ENCODE measurements at regions not wholly inside any gene's neighbourhood (a gene's known extent, or its start where the extent isn't known, plus 50 kb on each side); places are given as distances from the start of the nearest gene placed in this dataset.

DNA sequence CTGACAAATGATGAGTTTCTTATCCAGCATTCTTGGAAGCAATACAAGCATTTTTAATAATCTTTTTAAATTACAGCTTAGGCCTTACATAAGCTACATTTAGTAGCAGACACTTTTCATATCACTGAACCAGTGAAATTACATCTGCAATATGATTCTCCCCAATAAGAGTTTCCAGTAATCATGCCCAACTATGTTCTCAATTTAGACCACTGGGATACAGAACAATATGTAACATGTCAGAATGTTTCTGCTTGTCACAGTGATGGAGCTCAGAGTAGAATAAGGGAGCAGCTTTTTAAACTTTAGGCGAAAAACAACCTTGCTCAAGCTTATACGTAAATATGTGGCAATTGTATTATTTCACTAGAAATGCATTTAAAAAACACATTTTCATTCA, 1132.2 kb downstream of the FAT4 start:
- ATAC-seq (no peak), FAIRE-seq (no peak), DNase-seq (ENCODE audit: low read depth, low spot score) (no peak)
- Histone ChIP-seq H3K4me1 (ENCODE audit: control insufficient read depth, insufficient read depth, low read length) (no peaks in the 10 kb centered on the region), H4K20me1 (ENCODE audit: control insufficient read depth, insufficient read depth) (no peaks in the 10 kb centered on the region), H3K4me2 (ENCODE audit: control insufficient read depth, insufficient read depth) (no peak overlapping the region), H3K27me3 (replicated peaks in 1 of 2; ENCODE audit: control insufficient read depth in 2 of 2, insufficient read depth in 2 of 2, low read length in 1 of 2) (no peaks in the 10 kb centered on the region), H3K9ac (ENCODE audit: control insufficient read depth, insufficient read depth, low read length) (no peak overlapping the region), H2AFZ (ENCODE audit: control insufficient read depth, low read depth, low read length) (no peak overlapping the region), H3K27ac (ENCODE audit: control insufficient read depth, insufficient read depth) (no peak overlapping the region), H3K4me3 (no peak overlapping the region), H3K36me3 (ENCODE audit: control insufficient read depth in 2 of 2, insufficient read depth in 2 of 2, low read length in 1 of 2) (no peaks in the 10 kb centered on the region), H3K9me3 (replicated peaks; ENCODE audit: control insufficient read depth, insufficient read depth, low read length) (no peaks in the 10 kb centered on the region), H3K79me2 (ENCODE audit: control insufficient read depth, insufficient read depth, low read length) (no peaks in the 10 kb centered on the region)
- ChIA-PET SMC1A (ENCODE audit: uncharacterized antibody, unreplicated experiment) (no interaction called here), CTCF (no interaction called here), RAD21 (ENCODE audit: unreplicated experiment) (no interaction called here), POLR2A (interaction anchor here (0.7 kb wide), 1 partner anchor 55 kb away, joined by 4 read pairs; no protein-coding TSS in a partner anchor)
- in situ Hi-C loops (cut with MboI) (no loop called here), intact Hi-C loops (cut with micrococcal nuclease; ENCODE audit: unreplicated experiment) (no loop called here)
- WGBS (ENCODE audit: insufficient coverage, insufficient replicate concordance, low lambda C conversion rate, missing lambda C conversion rate) = 45% methylated on average over 2 of the region's 2 CpGs
- no TSS peak for BruUV-seq (replicated peaks)
- TF ChIP-seq, protein P1, sequence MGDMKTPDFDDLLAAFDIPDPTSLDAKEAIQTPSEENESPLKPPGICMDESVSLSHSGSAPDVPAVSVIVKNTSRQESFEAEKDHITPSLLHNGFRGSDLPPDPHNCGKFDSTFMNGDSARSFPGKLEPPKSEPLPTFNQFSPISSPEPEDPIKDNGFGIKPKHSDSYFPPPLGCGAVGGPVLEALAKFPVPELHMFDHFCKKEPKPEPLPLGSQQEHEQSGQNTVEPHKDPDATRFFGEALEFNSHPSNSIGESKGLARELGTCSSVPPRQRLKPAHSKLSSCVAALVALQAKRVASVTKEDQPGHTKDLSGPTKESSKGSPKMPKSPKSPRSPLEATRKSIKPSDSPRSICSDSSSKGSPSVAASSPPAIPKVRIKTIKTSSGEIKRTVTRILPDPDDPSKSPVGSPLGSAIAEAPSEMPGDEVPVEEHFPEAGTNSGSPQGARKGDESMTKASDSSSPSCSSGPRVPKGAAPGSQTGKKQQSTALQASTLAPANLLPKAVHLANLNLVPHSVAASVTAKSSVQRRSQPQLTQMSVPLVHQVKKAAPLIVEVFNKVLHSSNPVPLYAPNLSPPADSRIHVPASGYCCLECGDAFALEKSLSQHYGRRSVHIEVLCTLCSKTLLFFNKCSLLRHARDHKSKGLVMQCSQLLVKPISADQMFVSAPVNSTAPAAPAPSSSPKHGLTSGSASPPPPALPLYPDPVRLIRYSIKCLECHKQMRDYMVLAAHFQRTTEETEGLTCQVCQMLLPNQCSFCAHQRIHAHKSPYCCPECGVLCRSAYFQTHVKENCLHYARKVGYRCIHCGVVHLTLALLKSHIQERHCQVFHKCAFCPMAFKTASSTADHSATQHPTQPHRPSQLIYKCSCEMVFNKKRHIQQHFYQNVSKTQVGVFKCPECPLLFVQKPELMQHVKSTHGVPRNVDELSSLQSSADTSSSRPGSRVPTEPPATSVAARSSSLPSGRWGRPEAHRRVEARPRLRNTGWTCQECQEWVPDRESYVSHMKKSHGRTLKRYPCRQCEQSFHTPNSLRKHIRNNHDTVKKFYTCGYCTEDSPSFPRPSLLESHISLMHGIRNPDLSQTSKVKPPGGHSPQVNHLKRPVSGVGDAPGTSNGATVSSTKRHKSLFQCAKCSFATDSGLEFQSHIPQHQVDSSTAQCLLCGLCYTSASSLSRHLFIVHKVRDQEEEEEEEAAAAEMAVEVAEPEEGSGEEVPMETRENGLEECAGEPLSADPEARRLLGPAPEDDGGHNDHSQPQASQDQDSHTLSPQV (IDR thresholded peaks at IDR 0.05) = no peak
- TF ChIP-seq MTA3 (IDR thresholded peaks at IDR 0.05; ENCODE audit: borderline replicate concordance, low read length) (no peak), SMC3 (IDR thresholded peaks at IDR 0.05; ENCODE audit: borderline replicate concordance, low read length) (no peak), KDM1A (IDR thresholded peaks at IDR 0.05; ENCODE audit: borderline replicate concordance) (no peak)
- TF ChIP-seq, protein P2, sequence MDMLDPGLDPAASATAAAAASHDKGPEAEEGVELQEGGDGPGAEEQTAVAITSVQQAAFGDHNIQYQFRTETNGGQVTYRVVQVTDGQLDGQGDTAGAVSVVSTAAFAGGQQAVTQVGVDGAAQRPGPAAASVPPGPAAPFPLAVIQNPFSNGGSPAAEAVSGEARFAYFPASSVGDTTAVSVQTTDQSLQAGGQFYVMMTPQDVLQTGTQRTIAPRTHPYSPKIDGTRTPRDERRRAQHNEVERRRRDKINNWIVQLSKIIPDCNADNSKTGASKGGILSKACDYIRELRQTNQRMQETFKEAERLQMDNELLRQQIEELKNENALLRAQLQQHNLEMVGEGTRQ (IDR thresholded peaks at IDR 0.05; ENCODE audit: borderline replicate concordance, low read depth, low read length) = no peak
- TF ChIP-seq, protein P3, sequence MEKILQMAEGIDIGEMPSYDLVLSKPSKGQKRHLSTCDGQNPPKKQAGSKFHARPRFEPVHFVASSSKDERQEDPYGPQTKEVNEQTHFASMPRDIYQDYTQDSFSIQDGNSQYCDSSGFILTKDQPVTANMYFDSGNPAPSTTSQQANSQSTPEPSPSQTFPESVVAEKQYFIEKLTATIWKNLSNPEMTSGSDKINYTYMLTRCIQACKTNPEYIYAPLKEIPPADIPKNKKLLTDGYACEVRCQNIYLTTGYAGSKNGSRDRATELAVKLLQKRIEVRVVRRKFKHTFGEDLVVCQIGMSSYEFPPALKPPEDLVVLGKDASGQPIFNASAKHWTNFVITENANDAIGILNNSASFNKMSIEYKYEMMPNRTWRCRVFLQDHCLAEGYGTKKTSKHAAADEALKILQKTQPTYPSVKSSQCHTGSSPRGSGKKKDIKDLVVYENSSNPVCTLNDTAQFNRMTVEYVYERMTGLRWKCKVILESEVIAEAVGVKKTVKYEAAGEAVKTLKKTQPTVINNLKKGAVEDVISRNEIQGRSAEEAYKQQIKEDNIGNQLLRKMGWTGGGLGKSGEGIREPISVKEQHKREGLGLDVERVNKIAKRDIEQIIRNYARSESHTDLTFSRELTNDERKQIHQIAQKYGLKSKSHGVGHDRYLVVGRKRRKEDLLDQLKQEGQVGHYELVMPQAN (conservative IDR thresholded peaks at IDR 0.05) = no peak
